Esophagus mucosa (tissue), 1 donor: ENCODE measurements at regions not wholly inside any gene's neighbourhood (a gene's known extent, or its start where the extent isn't known, plus 50 kb on each side); places are given as distances from the start of the nearest gene placed in this dataset.
A peak's percentile ranks its signal among the peaks of the same experiment; 100 is the strongest.
"Not testable (repeated sequence)": the region's sequence is repeated elsewhere in the genome, so short reads cannot be mapped to it uniquely, and the experiment has no call there.

Experiments used
- ATAC-seq: fragments of 200-7000 bp; cut with Tn5 transposase; one replicate; pipeline ENCODE4 v1.9.1; 2020
- donor health status: DM: yes; HTN: yes; CAD: no.

GRCh38 chr21:8987896-8988295, 1533.5 kb upstream of the TPTE start:
- ATAC-seq = not testable (repeated sequence)

GRCh38 chr21:8988696-8989095, 1532.7 kb upstream of the TPTE start:
- ATAC-seq = no peak

- ATAC-seq = peak; percentile 46
These were observed 1532.1 kb upstream of the TPTE start for GRCh38 chr21:8989261-8989711.

GRCh38 chr21:8989721-8990325, 1531.6 kb upstream of the TPTE start:
- peak; percentile 39 for ATAC-seq

GRCh38 chr21:8990326-8991087, 1530.9 kb upstream of the TPTE start:
- ATAC-seq = peak; percentile 13

GRCh38 chr21:8991088-8991907, 1530.1 kb upstream of the TPTE start:
- no peak for ATAC-seq

GRCh38 chr21:8991968-8992621, 1529.3 kb upstream of the TPTE start:
- no peak for ATAC-seq

- ATAC-seq = peak; percentile 42
These were observed 1528.6 kb upstream of the TPTE start for GRCh38 chr21:8992731-8993174.

GRCh38 chr21:8993284-8993942, 1528.0 kb upstream of the TPTE start:
- peak; percentile 52 for ATAC-seq

- no peak for ATAC-seq
These were observed 1527.3 kb upstream of the TPTE start for GRCh38 chr21:8993943-8994639.

GRCh38 chr21:8994640-8995511, 1526.5 kb upstream of the TPTE start:
- ATAC-seq = no peak

- not testable (repeated sequence) for ATAC-seq
These were observed 1524.9 kb upstream of the TPTE start for GRCh38 chr21:8996487-8996968.

- no peak for ATAC-seq
These were observed 1524.4 kb upstream of the TPTE start for GRCh38 chr21:8997011-8997440.

GRCh38 chr21:8997443-8998390, 1523.7 kb upstream of the TPTE start:
- ATAC-seq = not testable (repeated sequence)

- not testable (repeated sequence) for ATAC-seq
These were observed 1522.9 kb upstream of the TPTE start for GRCh38 chr21:8998480-8998879.

- no peak for ATAC-seq
These were observed 1522.3 kb upstream of the TPTE start for GRCh38 chr21:8998946-8999681.

GRCh38 chr21:9000132-9000531, 1521.3 kb upstream of the TPTE start:
- not testable (repeated sequence) for ATAC-seq

- not testable (repeated sequence) for ATAC-seq
These were observed 1520.7 kb upstream of the TPTE start for GRCh38 chr21:9000671-9001070.
